ENCODE measurements at regions not wholly inside any gene's neighbourhood (a gene's known extent, or its start where the extent isn't known, plus 50 kb on each side); places are given as distances from the start of the nearest gene placed in this dataset.
A peak's percentile ranks its signal among the peaks of the same experiment; 100 is the strongest.

DNA sequence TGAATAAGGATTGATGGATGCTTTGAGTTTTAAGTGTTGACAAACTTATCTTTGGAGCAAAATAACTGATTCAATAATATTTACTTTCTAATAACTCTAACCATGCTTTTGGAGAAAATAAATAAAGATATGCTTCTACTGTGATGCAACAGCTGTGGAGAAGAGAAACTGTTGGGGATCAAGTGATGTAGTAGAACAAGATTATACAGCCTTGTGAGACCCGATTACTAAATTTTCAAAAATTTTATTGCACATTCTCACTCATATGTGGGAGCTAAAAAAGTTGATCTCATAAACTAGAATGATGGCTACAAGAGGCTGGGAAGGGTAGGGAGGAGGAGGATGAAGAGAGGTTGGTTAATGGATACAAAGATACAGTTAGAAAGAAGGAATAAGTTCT is 85.5 kb upstream of the OXGR1 start:
- no peak for DNase-seq
- WGBS (ENCODE audit: insufficient coverage, low lambda C conversion rate): 100% methylated on average over 1 of the region's 1 CpG
- H3K4me1 ChIP-seq (ENCODE audit: control insufficient read depth, insufficient read depth, low read length): no peaks in the 10 kb centered on the region
- H3K27ac ChIP-seq (ENCODE audit: low read length): no peak overlapping the region
- H3K27me3 ChIP-seq (ENCODE audit: control insufficient read depth, insufficient read depth, low read length): no peaks in the 10 kb centered on the region
- H3K9me3 ChIP-seq (ENCODE audit: control insufficient read depth, low read depth, low read length): peaks cover 1% of the 10 kb centered on the region
- H3K36me3 ChIP-seq (ENCODE audit: control insufficient read depth, insufficient read depth, low read length): no peaks in the 10 kb centered on the region
- H3K4me3 ChIP-seq (ENCODE audit: low read length): no peak overlapping the region

DNA sequence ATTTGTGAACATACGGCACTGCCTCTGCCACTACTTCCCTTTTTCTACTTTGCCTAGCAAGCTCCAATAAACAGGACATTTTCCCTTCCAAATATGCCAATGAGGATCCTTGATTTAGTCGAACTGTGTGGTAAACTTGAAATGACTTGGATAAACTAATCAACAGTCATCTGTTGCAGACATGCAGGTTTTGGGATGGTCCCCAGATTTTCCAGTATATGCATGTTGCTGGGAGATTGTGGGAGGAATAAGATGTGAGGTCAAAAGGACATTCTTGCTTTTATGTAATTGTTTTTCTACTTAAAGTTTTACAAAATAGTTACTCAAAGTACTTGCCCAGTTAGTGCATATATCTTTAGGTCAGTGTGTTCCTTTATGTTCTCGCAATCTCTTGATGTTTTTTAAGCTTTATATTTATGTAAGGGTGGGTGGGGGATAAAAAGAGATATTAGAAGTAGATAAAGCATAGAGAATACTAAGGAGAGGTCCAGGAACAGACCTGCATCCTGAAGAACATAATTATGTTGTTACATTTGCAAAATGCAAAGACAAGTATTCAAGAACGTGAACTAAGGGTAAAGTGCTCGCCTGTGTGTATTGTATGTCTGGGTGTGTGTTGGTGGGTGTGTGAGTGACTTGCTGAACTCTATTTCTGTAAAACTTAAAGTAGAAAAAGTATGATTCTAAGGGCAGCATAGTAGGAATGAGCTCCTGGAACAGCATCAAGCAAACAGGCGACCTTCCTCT is 88.4 kb upstream of the OXGR1 start:
- WGBS (ENCODE audit: insufficient coverage, low lambda C conversion rate): 73% methylated on average over 3 of the region's 6 CpGs
- Histone ChIP-seq H3K27me3 (ENCODE audit: control insufficient read depth, insufficient read depth, low read length) (no peaks in the 10 kb centered on the region), H3K4me1 (ENCODE audit: control insufficient read depth, insufficient read depth, low read length) (no peaks in the 10 kb centered on the region), H3K36me3 (ENCODE audit: control insufficient read depth, insufficient read depth, low read length) (no peaks in the 10 kb centered on the region), H3K27ac (ENCODE audit: low read length) (no peak overlapping the region), H3K9me3 (ENCODE audit: control insufficient read depth, low read depth, low read length) (no peaks in the 10 kb centered on the region), H3K4me3 (ENCODE audit: low read length) (no peak overlapping the region)
- no peak for DNase-seq

DNA sequence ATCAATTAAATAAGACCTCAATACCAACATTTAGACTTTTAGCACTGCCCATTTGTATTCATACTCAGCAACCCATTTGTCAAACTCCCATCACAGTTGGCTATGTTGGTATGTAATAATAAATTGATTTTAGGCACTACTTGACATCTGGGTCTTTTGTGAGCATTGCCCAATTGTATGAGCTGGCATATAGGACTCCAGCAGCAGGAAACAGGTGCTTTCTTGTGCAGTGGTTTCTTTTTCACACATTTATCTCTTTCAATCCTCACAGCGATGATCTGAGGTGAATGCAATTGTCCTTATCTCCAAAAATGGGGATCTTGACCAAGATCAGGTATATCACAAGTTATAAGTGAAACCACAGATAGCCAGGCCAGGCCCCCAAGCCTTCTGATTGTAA is 96.9 kb upstream of the OXGR1 start:
- no peak overlapping the region for H3K4me3 ChIP-seq (ENCODE audit: low read length)
- DNase-seq: no peak
- no peak overlapping the region for H3K27ac ChIP-seq (ENCODE audit: low read length)
- no peaks in the 10 kb centered on the region for H3K36me3 ChIP-seq (ENCODE audit: control insufficient read depth, insufficient read depth, low read length)
- H3K4me1 ChIP-seq (ENCODE audit: control insufficient read depth, insufficient read depth, low read length): no peaks in the 10 kb centered on the region
- H3K27me3 ChIP-seq (ENCODE audit: control insufficient read depth, insufficient read depth, low read length): no peaks in the 10 kb centered on the region
- no peaks in the 10 kb centered on the region for H3K9me3 ChIP-seq (ENCODE audit: control insufficient read depth, low read depth, low read length)
- no CpG with 5 or more reads among the region's 1 CpG for WGBS (ENCODE audit: insufficient coverage, low lambda C conversion rate)

DNA sequence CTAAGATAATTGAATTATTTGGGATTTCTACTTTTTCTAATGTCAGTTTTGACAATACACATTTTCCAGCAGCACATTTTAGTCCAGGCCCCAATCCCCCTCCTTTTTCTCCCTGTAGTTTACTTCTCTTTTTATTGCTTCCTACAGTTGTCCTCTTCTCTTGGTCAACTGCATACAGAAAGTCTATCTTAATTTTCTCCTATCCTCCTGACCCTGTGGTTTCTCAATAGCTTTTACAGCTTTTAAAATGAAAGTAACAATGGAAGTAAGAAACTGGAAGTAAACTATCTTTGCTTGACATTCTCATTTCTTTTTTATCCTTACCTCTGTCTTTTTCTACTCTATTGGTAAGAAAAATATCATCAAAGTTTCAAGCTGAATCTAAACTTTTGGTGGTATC is 106.5 kb upstream of the OXGR1 start:
- Histone ChIP-seq H3K36me3 (ENCODE audit: control insufficient read depth, insufficient read depth, low read length) (no peaks in the 10 kb centered on the region), H3K4me3 (ENCODE audit: low read length) (no peak overlapping the region), H3K4me1 (ENCODE audit: control insufficient read depth, insufficient read depth, low read length) (no peaks in the 10 kb centered on the region), H3K27me3 (ENCODE audit: control insufficient read depth, insufficient read depth, low read length) (no peaks in the 10 kb centered on the region), H3K27ac (ENCODE audit: low read length) (no peak overlapping the region), H3K9me3 (ENCODE audit: control insufficient read depth, low read depth, low read length) (peaks cover 3% of the 10 kb centered on the region)
- DNase-seq: peak in 1 of 2 donors; percentile 52

DNA sequence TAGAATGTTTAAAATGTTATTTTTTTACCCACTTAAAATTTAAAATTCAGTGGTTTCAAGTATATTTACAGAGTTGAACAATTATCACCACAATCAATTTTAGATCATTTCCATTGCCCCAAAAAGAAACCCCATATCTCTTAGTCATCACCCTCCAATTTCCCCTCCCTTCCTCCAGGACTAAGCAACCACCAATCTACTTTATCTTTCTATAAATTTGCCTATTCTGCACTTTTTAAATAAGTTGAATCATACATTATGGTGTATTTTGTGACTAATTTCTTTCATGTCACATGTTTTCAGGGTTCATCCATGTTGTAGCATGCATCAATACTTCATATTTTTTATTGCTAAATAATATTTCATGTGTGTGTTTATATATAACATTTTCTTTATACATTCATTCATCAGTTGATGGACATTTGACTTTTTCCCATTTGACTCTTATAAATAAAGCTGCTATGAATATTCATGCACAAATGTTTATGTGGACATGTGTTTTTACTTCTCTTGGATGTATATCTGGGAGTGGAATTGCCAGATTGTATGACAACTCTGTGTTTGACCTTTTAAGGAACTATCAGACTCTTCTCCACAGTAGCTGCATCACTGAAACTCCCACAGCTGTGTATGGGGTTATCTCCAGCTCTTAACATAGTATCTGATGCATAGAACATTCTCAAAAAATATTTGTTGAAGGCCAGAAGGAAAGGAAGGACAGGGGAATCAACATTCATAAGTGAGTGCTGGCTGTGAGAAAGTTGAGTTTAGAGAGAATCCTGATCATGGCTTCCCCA is 107.8 kb upstream of the OXGR1 start:
- Histone ChIP-seq H3K27me3 (ENCODE audit: control insufficient read depth, insufficient read depth, low read length) (no peaks in the 10 kb centered on the region), H3K36me3 (ENCODE audit: control insufficient read depth, insufficient read depth, low read length) (no peaks in the 10 kb centered on the region), H3K4me3 (ENCODE audit: low read length) (no peak overlapping the region), H3K27ac (ENCODE audit: low read length) (no peak overlapping the region), H3K9me3 (ENCODE audit: control insufficient read depth, low read depth, low read length) (peaks cover 3% of the 10 kb centered on the region), H3K4me1 (ENCODE audit: control insufficient read depth, insufficient read depth, low read length) (no peaks in the 10 kb centered on the region)
- no peak for DNase-seq

DNA sequence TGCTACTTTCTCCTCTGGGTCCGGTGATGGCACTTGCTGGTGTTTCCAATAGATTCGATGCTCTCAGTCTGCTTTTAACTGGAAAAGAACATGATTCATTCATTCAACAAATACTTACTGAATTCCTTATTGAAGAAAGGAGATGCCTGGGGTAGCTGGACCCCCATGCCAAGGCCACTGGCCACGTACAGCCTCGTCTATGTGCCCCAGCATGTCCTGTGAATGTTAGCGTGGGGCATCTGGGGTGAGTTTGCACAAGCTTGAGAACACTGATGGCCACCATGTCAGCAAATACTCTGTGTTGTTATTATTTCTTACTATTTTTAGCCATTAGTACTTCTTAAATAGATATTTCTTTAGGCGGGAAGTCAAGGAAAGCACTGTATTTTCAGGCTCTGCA is 112.0 kb upstream of the OXGR1 start:
- H3K4me1 ChIP-seq (ENCODE audit: control insufficient read depth, insufficient read depth, low read length): peaks cover 6% of the 10 kb centered on the region
- WGBS (ENCODE audit: insufficient coverage, low lambda C conversion rate): 91% methylated on average over 3 of the region's 6 CpGs
- no peak overlapping the region for H3K27ac ChIP-seq (ENCODE audit: low read length)
- no peak overlapping the region for H3K4me3 ChIP-seq (ENCODE audit: low read length)
- no peaks in the 10 kb centered on the region for H3K36me3 ChIP-seq (ENCODE audit: control insufficient read depth, insufficient read depth, low read length)
- DNase-seq: no peak
- H3K9me3 ChIP-seq (ENCODE audit: control insufficient read depth, low read depth, low read length): peaks cover 3% of the 10 kb centered on the region
- peaks cover 5% of the 10 kb centered on the region for H3K27me3 ChIP-seq (ENCODE audit: control insufficient read depth, insufficient read depth, low read length)

DNA sequence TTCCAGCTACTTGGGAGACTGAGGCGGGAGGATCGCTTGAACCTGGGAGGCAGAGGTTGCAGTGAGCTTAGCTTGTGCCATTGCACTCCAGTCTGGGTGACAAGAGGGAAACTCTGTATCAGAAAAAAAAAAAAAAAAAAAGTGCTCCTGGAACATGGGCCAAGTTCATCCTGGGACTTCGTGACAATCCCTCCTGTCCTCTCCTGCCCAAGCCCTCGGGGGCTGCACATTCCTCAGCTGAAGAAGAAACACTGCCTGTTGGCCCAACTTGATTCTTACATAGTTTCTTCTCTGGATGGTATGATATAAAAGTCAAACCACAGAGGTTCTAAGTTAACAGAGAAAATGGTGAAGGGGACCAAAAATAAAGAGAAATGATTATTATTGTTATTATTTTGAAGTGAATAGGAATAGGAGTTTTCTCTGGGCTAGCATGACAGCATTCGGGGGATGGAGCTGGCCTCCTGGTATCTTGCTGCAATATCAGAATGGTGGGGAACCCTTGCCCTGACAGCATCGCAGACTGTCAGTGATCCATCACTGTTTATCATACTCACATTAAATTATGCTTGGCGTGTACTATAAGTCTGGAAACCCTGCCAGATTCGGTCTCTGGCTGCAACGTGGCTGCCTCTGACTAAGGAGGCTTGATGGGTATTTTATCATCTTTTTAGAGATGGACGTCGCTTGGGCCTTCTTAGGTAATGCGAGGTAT is 113.7 kb upstream of the OXGR1 start:
- Histone ChIP-seq H3K36me3 (ENCODE audit: control insufficient read depth, insufficient read depth, low read length) (no peaks in the 10 kb centered on the region), H3K4me3 (ENCODE audit: low read length) (no peak overlapping the region), H3K4me1 (ENCODE audit: control insufficient read depth, insufficient read depth, low read length) (peaks cover 6% of the 10 kb centered on the region), H3K27me3 (ENCODE audit: control insufficient read depth, insufficient read depth, low read length) (peaks cover 5% of the 10 kb centered on the region), H3K27ac (ENCODE audit: low read length) (no peak overlapping the region), H3K9me3 (ENCODE audit: control insufficient read depth, low read depth, low read length) (no peaks in the 10 kb centered on the region)
- WGBS (ENCODE audit: insufficient coverage, low lambda C conversion rate): 80% methylated on average over 4 of the region's 12 CpGs
- no peak for DNase-seq

DNA sequence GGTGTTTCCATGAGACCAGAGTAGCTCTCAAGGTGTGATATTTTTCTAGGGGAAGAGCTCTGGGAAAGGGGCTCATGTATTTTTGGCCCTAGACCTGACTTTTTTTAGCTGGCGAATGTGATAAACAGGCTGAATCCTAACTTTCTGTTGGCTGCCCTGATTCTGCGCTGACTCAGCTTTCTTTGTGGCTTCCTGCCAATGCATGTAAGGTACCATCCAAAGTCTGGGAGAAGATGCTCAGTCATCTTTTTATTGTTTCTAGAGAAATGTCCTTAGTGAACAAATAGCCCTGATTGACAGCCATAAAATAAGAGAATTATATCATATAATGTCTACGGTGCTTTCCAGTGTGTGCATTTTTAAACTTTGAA is 113.6 kb upstream of the MBNL2 start:
- Histone ChIP-seq H3K9me3 (ENCODE audit: control insufficient read depth, low read depth, low read length) (no peaks in the 10 kb centered on the region), H3K27ac (ENCODE audit: low read length) (no peak overlapping the region), H3K4me3 (ENCODE audit: low read length) (no peak overlapping the region), H3K36me3 (ENCODE audit: control insufficient read depth, insufficient read depth, low read length) (no peaks in the 10 kb centered on the region), H3K4me1 (ENCODE audit: control insufficient read depth, insufficient read depth, low read length) (peaks cover 7% of the 10 kb centered on the region), H3K27me3 (ENCODE audit: control insufficient read depth, insufficient read depth, low read length) (peaks cover 5% of the 10 kb centered on the region)
- WGBS (ENCODE audit: insufficient coverage, low lambda C conversion rate): no CpG with 5 or more reads among the region's 3 CpGs
- DNase-seq: no peak

DNA sequence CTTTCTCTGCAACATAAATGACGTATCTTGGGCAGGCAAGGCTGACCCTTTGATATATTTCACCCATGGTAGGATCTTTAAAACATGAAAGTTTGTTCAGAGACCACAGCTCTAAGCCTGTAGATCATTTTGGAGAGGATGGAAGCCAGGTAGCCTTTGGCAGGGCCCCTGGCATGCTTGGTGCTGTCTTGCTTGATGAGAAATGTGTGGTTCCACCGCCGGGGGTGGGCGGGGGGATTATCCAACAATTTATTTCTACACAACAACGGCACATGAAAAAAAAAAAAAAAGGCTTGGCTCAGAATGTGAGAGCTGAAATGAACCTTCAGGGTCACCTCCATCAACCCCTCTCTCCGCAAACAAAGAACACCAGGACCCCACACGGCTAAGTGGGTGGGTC is 112.9 kb upstream of the MBNL2 start:
- Histone ChIP-seq H3K4me3 (ENCODE audit: low read length) (no peak overlapping the region), H3K9me3 (ENCODE audit: control insufficient read depth, low read depth, low read length) (no peaks in the 10 kb centered on the region), H3K36me3 (ENCODE audit: control insufficient read depth, insufficient read depth, low read length) (no peaks in the 10 kb centered on the region), H3K27ac (ENCODE audit: low read length) (no peak overlapping the region), H3K4me1 (ENCODE audit: control insufficient read depth, insufficient read depth, low read length) (peaks cover 12% of the 10 kb centered on the region), H3K27me3 (ENCODE audit: control insufficient read depth, insufficient read depth, low read length) (peaks cover 5% of the 10 kb centered on the region)
- WGBS (ENCODE audit: insufficient coverage, low lambda C conversion rate): no CpG with 5 or more reads among the region's 7 CpGs
- no peak for DNase-seq

DNA sequence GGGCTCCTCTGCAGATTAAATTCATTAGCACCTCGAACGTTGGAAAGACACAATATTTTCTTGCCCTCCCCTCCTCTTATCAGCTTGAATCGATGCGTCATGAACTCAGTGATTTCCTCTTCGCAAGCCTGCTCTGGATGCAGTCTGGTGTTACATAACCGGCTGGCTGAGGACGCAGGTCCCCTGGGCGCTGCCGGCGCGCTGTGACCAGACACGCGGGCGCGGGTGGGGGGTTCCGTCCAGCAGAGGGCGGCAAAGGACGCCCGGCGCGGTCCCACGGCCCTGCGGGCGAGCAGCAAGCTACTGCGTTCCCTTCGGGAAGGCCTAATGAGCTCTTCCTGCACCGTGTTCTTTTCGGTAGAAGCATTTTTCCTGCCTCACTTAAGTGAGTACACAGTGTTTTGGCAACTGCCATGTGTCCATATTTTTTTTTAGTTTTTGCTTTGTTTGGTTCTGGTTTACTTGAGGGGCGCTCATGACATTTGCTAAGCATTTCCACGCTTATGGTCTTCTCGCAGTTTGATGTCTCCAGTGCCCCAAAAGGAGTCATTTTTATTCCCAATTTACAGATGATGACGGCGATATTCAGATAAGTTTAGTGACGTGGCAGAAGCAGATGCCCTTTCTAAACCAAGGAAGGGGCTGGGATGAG is 112.2 kb upstream of the MBNL2 start:
- Histone ChIP-seq H3K4me1 (ENCODE audit: control insufficient read depth, insufficient read depth, low read length) (peaks cover 12% of the 10 kb centered on the region), H3K27ac (ENCODE audit: low read length) (no peak overlapping the region), H3K4me3 (ENCODE audit: low read length) (peak overlapping the region; percentile 24), H3K9me3 (ENCODE audit: control insufficient read depth, low read depth, low read length) (no peaks in the 10 kb centered on the region), H3K27me3 (ENCODE audit: control insufficient read depth, insufficient read depth, low read length) (peaks cover 5% of the 10 kb centered on the region), H3K36me3 (ENCODE audit: control insufficient read depth, insufficient read depth, low read length) (no peaks in the 10 kb centered on the region)
- 100% methylated on average over 1 of the region's 34 CpGs for WGBS (ENCODE audit: insufficient coverage, low lambda C conversion rate)
- DNase-seq: peak; percentile 78 to 88

Data from large intestine (tissue), 3 donors.